ENCODE measurements at regions not wholly inside any gene's neighbourhood (a gene's known extent, or its start where the extent isn't known, plus 50 kb on each side); places are given as distances from the start of the nearest gene placed in this dataset.
A peak's percentile ranks its signal among the peaks of the same experiment; 100 is the strongest.

GRCh38 chr20:40255365-40255764 lies 433.7 kb downstream of the MAFB start:
- peaks cover 3% of the 10 kb centered on the region for H3K27me3 Mint-ChIP-seq

GRCh38 chr20:40254023-40254772 lies 434.8 kb downstream of the MAFB start:
- no peak overlapping the region for H3K27ac Mint-ChIP-seq
- no peak for ATAC-seq
- ChIA-PET CTCF (no interaction called here), POLR2A (no interaction called here)
- intact Hi-C loops (cut with micrococcal nuclease), result no loop called here
- H3K27me3 Mint-ChIP-seq, result peaks cover 3% of the 10 kb centered on the region
- H3K4me3 Mint-ChIP-seq, result no peak overlapping the region
- DNase-seq, result no peak
- no peak for TF ChIP-seq CTCF (IDR thresholded peaks at IDR 0.05)
- H3K9me3 Mint-ChIP-seq, result no peaks in the 10 kb centered on the region
- no peaks in the 10 kb centered on the region for H3K4me1 Mint-ChIP-seq (ENCODE audit: low read depth)
- H3K36me3 Mint-ChIP-seq (ENCODE audit: low read depth), result no peaks in the 10 kb centered on the region

More at GRCh38 chr20:40255365-40255764, 433.7 kb downstream of the MAFB start:
- Mint-ChIP-seq H3K4me3 (no peak overlapping the region), H3K9me3 (no peaks in the 10 kb centered on the region), H3K36me3 (ENCODE audit: low read depth) (no peaks in the 10 kb centered on the region), H3K4me1 (ENCODE audit: low read depth) (no peaks in the 10 kb centered on the region), H3K27ac (no peak overlapping the region)
- intact Hi-C loops (cut with micrococcal nuclease), result no loop called here
- ATAC-seq, result no peak
- no peak for TF ChIP-seq CTCF (IDR thresholded peaks at IDR 0.05)
- POLR2A ChIA-PET, result no interaction called here
- CTCF ChIA-PET, result no interaction called here
- DNase-seq, result no peak

GRCh38 chr20:40251284-40251932 lies 437.6 kb downstream of the MAFB start:
- peak; percentile 39 for TF ChIP-seq CTCF (IDR thresholded peaks at IDR 0.05)
- H3K27me3 Mint-ChIP-seq, result peaks cover 4% of the 10 kb centered on the region
- intact Hi-C loops (cut with micrococcal nuclease), result no loop called here
- DNase-seq (peak; percentile 5), ATAC-seq (no peak)
- no peaks in the 10 kb centered on the region for H3K4me1 Mint-ChIP-seq (ENCODE audit: low read depth)
- no peaks in the 10 kb centered on the region for H3K36me3 Mint-ChIP-seq (ENCODE audit: low read depth)
- CTCF ChIA-PET, result no interaction called here
- POLR2A ChIA-PET, result no interaction called here
- H3K27ac Mint-ChIP-seq, result no peak overlapping the region
- no peak overlapping the region for H3K4me3 Mint-ChIP-seq
- H3K9me3 Mint-ChIP-seq, result no peaks in the 10 kb centered on the region

- Mint-ChIP-seq H3K27me3 (peaks cover 2% of the 10 kb centered on the region), H3K36me3 (ENCODE audit: low read depth) (no peaks in the 10 kb centered on the region), H3K27ac (no peak overlapping the region), H3K4me3 (no peak overlapping the region), H3K4me1 (ENCODE audit: low read depth) (no peaks in the 10 kb centered on the region), H3K9me3 (no peaks in the 10 kb centered on the region)
- DNase-seq (no peak), ATAC-seq (no peak)
- no peak for TF ChIP-seq CTCF (IDR thresholded peaks at IDR 0.05)
- CTCF ChIA-PET, result no interaction called here
- intact Hi-C loops (cut with micrococcal nuclease), result no loop called here
- POLR2A ChIA-PET, result no interaction called here
Measured at GRCh38 chr20:40249805-40250204, 439.2 kb downstream of the MAFB start.

- DNase-seq (no peak), ATAC-seq (no peak)
- ChIA-PET CTCF (no interaction called here), POLR2A (no interaction called here)
- Mint-ChIP-seq H3K27ac (no peak overlapping the region), H3K36me3 (ENCODE audit: low read depth) (no peaks in the 10 kb centered on the region), H3K27me3 (peaks cover 4% of the 10 kb centered on the region), H3K9me3 (no peaks in the 10 kb centered on the region), H3K4me3 (no peak overlapping the region), H3K4me1 (ENCODE audit: low read depth) (no peaks in the 10 kb centered on the region)
- no peak for TF ChIP-seq CTCF (IDR thresholded peaks at IDR 0.05)
- intact Hi-C loops (cut with micrococcal nuclease), result no loop called here
Measured at GRCh38 chr20:40245829-40246228, 443.2 kb downstream of the MAFB start.

All from activated CD8-positive, alpha-beta T cell treated with anti-CD3 and anti-CD28 coated beads for 36 hours (primary cell).